ENCODE measurements at regions not wholly inside any gene's neighbourhood (a gene's known extent, or its start where the extent isn't known, plus 50 kb on each side); places are given as distances from the start of the nearest gene placed in this dataset.

- intact Hi-C loops (cut with DNase I) = no loop called here
- DNase-seq = peak in 3 of 5 donors; percentile 14 to 70 (median 59)
- no peaks in the 10 kb centered on the region for H3K27me3 ChIP-seq (ENCODE audit: control insufficient read depth, insufficient read depth, low read length)
- no peak for TF ChIP-seq CTCF (IDR thresholded peaks at IDR 0.05; ENCODE audit: borderline replicate concordance, extremely low read depth, insufficient read depth)
- H3K27ac ChIP-seq (ENCODE audit: low read depth in 2 of 2, low read length in 2 of 2) = no peak overlapping the region
- H3K4me1 ChIP-seq (ENCODE audit: control insufficient read depth in 2 of 3, insufficient read depth in 2 of 3, low read depth in 1 of 3, low read length in 3 of 3) = no peaks in the 10 kb centered on the region
- no peaks in the 10 kb centered on the region for H3K36me3 ChIP-seq (ENCODE audit: control insufficient read depth in 2 of 3, insufficient read depth in 3 of 3, low read length in 3 of 3)
- no peak overlapping the region for H3K4me3 ChIP-seq (ENCODE audit: low read length in 3 of 3)
- no peak overlapping the region for H3K9ac ChIP-seq (ENCODE audit: low read length in 3 of 3)
- no peaks in the 10 kb centered on the region for H3K9me3 ChIP-seq (ENCODE audit: control insufficient read depth in 2 of 3, insufficient read depth in 1 of 3, low read length in 3 of 3)
- FAIRE-seq = no peak
These were observed 458.5 kb downstream of the TLR4 start for GRCh38 chr9:118162716-118163115.

GRCh38 chr9:118163751-118164150 lies 459.5 kb downstream of the TLR4 start:
- Histone ChIP-seq H3K27ac (ENCODE audit: low read depth in 2 of 2, low read length in 2 of 2) (no peak overlapping the region), H3K4me3 (ENCODE audit: low read length in 3 of 3) (no peak overlapping the region), H3K27me3 (ENCODE audit: control insufficient read depth, insufficient read depth, low read length) (no peaks in the 10 kb centered on the region), H3K4me1 (ENCODE audit: control insufficient read depth in 2 of 3, insufficient read depth in 2 of 3, low read depth in 1 of 3, low read length in 3 of 3) (no peaks in the 10 kb centered on the region), H3K9me3 (ENCODE audit: control insufficient read depth in 2 of 3, insufficient read depth in 1 of 3, low read length in 3 of 3) (no peaks in the 10 kb centered on the region), H3K36me3 (ENCODE audit: control insufficient read depth in 2 of 3, insufficient read depth in 3 of 3, low read length in 3 of 3) (no peaks in the 10 kb centered on the region), H3K9ac (ENCODE audit: low read length in 3 of 3) (no peak overlapping the region)
- FAIRE-seq (no peak), DNase-seq (peak in 1 of 5 donors; percentile 3)
- intact Hi-C loops (cut with DNase I) = no loop called here
- no peak for TF ChIP-seq CTCF (IDR thresholded peaks at IDR 0.05; ENCODE audit: borderline replicate concordance, extremely low read depth, insufficient read depth)

- DNase-seq (no peak), FAIRE-seq (no peak)
- intact Hi-C loops (cut with DNase I) = no loop called here
- no peaks in the 10 kb centered on the region for H3K27me3 ChIP-seq (ENCODE audit: control insufficient read depth, insufficient read depth, low read length)
- no peaks in the 10 kb centered on the region for H3K4me1 ChIP-seq (ENCODE audit: control insufficient read depth in 2 of 3, insufficient read depth in 2 of 3, low read depth in 1 of 3, low read length in 3 of 3)
- no peak overlapping the region for H3K27ac ChIP-seq (ENCODE audit: low read depth in 2 of 2, low read length in 2 of 2)
- no peaks in the 10 kb centered on the region for H3K36me3 ChIP-seq (ENCODE audit: control insufficient read depth in 2 of 3, insufficient read depth in 3 of 3, low read length in 3 of 3)
- H3K9ac ChIP-seq (ENCODE audit: low read length in 3 of 3) = no peak overlapping the region
- TF ChIP-seq CTCF (IDR thresholded peaks at IDR 0.05; ENCODE audit: borderline replicate concordance, extremely low read depth, insufficient read depth) = no peak
- no peaks in the 10 kb centered on the region for H3K9me3 ChIP-seq (ENCODE audit: control insufficient read depth in 2 of 3, insufficient read depth in 1 of 3, low read length in 3 of 3)
- no peak overlapping the region for H3K4me3 ChIP-seq (ENCODE audit: low read length in 3 of 3)
These were observed 461.2 kb downstream of the TLR4 start for GRCh38 chr9:118165451-118165850.
